GM18502 (cell line): ENCODE measurements at regions not wholly inside any gene's neighbourhood (a gene's known extent, or its start where the extent isn't known, plus 50 kb on each side); places are given as distances from the start of the nearest gene placed in this dataset.
"Not testable (repeated sequence)": the region's sequence is repeated elsewhere in the genome, so short reads cannot be mapped to it uniquely, and the experiment has no call there.

Source experiments
- ATAC-seq: cut with Tn5 transposase; IDR thresholded peaks from one replicate; pipeline ENCODE4 v1.9.1; 2021; ENCODE audit warnings: mild to moderate bottlenecking; ENCODE audit not compliant: unreplicated experiment, poor library complexity

DNA sequence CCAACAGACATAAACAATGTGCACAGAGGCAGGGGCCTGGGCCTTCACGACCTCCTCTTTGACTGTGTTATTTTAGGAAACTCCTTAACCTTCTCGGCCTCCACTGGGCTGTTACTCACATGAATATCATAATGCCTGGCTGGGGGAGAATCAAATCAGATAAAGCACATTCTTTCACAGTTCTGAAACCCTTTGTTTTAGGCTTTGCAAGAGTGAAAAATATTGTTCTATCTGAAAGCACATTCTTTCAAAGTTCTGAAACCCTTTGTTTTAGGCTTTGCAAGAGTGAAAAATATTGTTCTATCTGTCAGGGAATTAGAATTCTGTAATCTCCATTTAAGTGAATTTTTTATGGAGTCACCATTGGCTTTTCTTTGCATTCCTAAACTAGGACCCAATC is 50.7 kb upstream of the SYNDIG1 start:
- ATAC-seq = no peak

DNA sequence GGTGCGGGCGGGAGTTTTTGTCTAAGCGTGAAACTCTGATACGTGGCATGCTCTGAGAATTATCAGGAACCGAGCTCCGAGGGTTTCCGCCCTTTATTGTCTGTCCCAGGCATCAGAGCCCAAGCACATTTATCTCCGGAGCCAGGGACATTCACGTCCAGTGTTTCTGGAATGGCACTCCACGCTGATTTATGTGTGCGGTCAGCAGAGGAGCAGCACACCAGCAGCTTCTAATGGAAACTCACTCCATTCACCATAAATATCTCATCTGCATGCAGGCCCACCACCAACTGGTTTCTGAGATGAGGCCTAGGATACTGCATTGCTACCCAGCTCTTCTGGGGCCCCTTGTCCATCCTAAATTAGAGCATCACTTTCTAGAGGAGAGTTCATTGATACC is 51.9 kb upstream of the SYNDIG1 start:
- ATAC-seq = no peak

DNA sequence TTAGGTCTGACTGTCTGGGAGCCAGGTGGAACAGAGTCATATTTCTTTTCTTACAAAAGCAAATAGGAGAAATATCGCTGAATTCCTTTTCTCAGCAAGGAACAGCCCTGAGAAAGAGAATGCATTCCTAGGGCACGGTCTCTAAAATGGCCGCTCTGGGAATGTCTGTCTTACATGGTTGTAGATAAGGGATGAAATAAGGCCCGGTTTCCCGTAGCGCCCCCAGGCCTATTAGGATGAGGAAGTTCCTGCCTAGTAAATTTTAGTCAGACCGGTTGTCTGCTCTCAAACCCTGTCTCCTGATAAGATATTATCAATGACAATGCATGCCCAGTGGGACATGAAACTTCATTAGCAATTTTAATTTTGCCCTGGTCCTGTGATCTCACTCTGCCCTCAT is 54.0 kb upstream of the SYNDIG1 start:
- not testable (repeated sequence) for ATAC-seq

DNA sequence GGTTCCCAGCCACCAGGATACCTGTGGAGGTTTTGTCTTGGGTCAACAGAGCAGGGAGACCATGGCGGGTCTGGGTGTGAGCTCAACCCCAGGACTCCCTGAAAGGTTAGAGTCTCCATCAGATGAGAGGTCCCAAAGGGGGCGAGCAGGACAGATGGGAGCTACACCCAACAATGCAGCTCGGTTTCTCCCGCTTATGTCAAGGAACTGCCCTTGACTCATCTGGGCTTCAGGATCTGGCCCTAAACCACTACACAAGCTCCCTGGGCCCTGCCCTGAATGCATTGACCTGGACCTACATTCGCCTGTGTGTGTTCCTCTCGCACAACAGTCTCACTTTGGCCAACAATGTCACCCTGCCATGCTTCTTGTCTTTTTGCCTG is 57.6 kb upstream of the SYNDIG1 start:
- ATAC-seq = no peak

DNA sequence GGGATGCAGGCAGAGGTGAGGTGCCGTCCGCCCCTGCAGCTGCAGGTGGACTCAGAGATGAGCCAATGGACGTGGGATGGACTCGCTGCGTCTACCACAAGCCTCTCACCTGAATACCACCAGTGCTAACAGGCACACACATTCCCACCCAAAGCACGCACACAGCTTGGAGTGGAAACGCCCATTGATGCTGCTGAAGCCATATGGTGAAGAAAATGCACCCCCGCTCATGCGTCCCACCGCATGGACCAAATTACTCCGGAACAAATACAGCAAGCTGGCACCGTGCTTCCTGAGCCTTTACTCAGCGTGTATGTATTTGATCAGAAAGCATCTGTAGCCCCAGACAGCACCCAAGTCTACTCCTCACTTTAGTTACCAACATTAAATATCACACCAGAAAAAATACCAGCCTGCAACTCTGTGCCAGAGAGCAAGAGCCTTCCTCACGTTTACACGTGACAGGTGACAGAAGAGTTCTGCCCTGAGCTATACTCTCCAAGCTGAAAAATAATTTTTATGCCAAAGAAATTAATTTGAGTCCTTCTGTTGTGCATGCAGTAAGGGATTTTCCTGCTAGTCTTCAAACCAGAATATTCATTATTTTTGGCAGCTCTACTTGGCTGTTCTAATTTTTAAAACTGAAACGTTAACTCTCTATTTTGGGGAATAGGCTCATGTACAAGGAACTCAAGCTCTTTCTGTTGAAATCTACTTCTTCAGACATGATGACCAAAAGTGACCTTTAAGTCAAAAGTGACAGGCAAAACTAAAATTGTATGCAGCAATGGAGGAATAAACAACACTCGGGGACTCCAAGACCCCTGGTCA is 58.2 kb upstream of the SYNDIG1 start:
- no peak for ATAC-seq

DNA sequence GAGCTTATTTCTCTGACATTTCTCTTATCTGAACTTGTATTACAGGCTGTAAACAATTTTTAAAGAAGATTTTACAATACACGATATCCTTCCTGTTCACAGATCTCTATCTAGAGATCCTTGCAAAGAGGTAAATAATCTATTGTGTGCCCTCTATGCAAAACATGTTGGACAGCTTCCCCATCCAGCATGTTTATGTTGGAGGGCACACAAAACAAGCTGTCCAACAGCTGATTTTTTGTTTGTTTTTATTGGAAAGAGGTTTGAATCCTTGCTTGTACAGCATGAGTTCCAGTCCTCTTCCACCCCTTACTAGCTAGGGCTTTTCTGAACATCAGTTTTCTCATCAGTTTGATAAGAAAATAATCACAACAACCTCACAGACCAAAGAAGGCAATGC is 62.3 kb upstream of the SYNDIG1 start:
- no peak for ATAC-seq

DNA sequence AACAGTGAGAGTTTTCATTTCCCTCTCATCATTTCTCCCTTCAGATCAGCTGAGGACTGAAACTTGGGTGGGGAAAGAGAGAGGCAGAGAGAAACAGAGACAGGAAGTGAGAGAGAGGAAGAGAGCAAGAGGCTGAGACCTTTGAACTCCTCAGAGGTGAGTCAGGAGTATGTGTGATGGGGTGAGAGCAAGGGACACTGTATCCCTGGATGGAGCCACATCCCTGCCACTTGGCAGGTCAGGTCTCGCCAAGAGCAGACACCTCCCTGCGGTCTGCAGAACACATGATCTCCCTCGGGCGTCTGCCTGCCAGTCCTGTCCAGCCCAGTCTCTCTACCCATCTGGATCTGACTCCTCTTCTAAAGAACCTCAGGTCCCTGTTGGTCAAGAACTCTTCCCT is 62.7 kb upstream of the SYNDIG1 start:
- ATAC-seq = no peak

DNA sequence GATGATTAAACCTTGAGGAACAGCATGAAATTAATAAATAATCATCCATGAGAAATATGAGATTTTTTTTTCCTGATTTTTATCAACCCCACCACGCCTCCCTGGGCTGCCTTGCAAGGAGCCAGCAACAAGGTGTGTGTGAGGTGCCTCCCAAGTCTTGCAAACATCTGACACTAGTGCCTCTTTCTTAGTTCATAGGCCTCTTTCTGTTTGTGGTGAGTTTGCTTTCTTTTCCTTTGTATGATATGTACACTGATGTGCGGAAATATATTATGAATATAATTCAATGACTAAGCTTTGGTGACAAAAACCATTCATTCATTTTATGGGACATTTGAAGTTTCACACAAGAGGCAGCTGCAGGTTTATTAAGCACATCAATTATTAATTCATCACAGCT is 63.2 kb upstream of the SYNDIG1 start:
- no peak for ATAC-seq

DNA sequence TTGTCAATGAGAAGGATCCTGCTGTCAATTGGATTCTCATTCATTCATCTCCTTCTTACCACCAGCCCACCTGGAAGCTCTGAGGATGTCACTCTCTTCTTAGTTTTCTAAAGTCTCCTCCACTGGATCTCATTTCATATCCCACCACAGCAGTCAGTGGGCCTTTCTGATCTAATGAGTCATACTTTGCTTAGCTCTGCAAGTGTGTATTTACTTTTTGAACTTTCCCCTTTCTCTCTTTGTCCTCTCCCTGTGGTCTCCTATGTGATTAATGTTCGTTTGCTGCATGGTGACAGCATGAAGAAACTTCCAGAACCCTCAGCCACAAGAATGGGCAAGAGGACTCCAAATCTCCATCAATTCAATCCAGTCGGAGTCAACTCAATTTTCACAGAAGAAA is 63.6 kb upstream of the SYNDIG1 start:
- ATAC-seq = no peak

DNA sequence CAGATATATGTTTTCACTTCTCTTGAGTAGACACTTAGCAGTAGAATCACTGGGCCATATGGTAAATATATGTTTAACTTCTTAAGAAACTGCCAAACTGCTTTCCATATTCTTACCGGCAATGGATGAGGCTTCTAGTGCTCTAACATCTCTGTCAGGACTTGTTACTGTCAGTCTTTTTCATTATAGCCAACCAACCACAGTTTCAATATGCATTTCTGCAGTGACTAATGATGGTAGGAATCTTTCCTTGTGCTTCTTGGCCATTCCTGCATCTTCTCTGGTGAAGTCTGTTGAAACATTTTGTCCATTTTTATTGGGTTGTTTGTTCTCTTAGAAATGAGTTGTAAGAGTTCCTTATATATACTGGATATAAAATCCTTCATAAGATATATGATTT is 66.0 kb upstream of the SYNDIG1 start:
- no peak for ATAC-seq

DNA sequence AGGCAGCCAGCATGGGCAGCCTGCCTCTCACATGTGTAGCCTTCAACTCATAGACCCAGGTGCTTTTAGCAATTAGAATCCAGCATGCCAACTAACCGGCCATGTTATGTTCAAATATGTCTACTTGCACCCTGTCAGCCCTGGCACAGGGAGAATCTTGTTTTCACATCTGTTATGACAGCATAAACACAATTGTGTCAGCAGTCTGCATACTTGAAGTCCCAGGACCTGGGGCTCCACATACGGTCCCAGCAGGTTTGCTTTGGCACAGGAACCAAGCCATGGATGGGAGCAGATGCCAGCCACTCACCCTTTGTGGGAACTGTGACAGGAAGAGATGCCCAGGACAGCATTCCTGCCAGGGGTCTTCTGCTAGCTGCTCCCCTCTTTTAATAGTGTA is 67.2 kb upstream of the SYNDIG1 start:
- no peak for ATAC-seq

DNA sequence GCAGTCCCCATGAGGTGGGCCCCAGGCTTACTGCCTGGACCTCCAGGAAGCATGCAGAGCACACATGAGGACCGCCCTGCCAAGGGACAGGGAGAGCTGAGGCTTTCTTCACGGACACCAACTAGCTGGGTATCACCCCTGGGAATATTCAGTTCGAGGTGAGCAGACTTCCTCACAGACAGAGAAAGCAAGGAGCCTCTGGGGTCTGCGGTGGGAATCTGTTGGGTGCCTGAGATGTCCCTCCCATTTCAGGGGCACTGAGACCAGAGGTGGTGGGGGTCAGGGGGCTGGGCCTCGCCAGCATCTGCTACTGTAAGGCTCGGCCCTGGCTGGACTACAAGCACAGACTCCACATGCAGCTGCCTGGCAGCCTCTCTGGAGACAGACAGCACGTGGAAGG is 74.3 kb upstream of the SYNDIG1 start:
- ATAC-seq = no peak

DNA sequence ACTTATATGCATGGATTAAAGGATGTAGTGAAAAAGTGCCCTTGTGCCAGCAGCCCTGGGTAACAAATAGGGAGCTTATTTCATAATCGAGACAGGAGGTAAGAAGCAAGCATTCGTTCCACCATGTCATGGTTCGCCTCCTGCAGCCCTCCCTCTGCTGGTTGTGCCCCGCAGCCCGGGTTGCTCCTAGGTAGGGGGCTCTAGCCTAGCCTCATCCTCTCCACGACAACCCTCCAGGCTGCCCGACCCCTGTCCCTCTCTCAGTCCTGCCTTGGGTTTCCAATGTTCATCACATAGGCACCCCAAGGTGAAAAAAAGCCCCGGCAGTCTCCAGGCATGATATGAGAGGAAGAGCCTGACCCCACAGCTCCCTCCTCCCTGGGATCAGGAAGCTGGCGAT is 75.5 kb upstream of the SYNDIG1 start:
- ATAC-seq = no peak

DNA sequence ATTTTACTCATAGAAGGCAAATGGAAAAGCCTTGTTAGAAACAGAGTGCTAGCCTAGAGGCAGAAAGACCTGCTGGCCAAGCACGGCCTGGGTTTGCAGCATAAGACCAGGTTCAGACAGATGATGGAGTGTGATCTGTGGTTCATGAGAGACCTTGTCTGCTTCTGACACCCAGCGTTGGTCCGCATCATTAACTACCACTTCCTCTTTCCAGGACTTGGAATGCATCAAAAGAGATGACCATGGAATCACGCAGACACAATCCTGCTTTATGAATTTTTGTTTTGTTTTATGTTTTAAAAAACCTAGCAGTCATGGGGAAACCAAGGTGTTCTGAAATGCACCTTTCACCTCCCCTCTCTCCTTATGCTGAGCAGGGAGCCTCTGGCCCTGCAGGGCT is 76.8 kb upstream of the SYNDIG1 start:
- no peak for ATAC-seq

DNA sequence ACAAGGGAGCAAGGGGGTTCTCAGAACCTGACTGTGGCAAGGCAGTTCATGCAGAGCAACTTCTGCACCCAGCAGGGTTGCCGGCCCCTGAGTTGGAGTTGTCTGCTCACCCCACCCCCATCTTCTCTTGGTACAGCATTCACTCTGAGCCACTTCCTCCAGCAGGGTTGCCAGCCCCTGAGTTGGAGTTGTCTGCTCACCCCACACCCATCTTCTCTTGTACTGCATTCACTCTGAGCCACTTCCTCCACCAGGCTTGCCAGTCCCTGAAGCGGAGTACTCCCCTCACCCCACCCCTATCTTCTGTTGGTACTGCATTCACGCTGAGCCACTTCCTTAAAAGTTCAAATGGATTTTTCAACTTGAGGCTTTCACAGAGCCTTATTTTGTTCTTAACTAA is 79.7 kb upstream of the SYNDIG1 start:
- no peak for ATAC-seq

DNA sequence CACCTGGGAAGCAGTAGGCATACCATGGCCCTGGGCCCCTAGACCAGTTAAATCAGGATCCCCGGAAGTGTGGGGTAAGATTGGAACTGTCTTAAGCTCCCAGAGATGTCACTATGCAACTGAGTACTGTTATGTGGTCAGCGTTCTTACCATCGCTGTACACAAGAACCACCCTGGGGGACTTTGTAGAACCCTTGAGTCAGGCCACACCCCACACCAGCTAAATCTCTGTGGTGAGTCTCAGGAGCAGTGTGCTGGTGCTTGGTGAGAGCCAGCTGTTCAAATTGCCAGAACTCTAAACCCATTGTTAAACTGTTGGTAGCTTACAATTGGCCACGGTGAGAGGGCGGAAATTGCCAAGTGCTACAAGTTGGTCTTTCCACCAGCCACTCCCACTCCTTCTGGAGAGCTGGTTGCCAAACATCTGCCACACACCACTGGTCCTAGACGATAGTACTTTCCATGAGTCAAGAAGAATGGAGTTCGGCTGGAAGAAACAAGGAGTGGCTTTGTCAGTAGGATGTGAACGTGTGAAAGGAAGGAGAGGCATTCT is 80.5 kb upstream of the SYNDIG1 start:
- no peak for ATAC-seq

DNA sequence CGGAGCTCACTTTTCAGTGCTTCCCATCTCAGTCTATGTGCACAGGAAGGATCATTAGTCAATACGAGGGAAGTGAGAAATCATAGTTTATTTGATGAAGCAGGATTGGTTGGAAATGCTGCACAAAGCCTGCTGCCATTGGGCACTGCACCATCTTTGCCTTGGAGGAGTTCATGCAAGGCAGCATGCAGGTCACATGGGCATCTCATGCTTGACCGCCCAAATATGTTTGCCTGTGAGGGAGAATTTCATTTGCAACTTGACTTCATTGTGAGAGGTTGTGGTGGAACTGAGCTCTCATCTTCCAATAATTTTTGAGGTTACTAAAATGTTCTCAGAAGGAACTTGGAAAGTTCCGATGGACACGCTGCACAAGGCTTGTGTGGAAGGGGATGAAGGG is 83.9 kb upstream of the SYNDIG1 start:
- no peak for ATAC-seq

DNA sequence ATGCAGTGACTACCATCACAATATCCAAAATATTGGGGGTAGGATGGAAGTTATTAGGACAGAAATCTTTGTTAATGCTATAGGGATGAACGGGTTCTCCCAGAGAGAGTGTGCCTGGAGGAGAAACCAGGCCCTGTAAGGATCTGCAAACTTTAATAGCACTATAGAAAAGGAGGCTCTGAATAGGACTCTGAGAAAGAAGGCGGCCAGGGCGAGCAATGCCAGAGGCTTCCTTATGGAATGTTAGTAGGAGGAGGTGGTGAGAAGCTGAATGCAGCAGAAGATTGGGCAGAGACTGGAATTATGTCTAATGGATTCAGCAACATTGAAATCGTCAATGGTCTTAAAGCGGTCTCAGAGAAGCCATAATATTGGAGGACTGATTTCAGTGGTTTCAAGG is 84.6 kb upstream of the SYNDIG1 start:
- ATAC-seq = no peak

DNA sequence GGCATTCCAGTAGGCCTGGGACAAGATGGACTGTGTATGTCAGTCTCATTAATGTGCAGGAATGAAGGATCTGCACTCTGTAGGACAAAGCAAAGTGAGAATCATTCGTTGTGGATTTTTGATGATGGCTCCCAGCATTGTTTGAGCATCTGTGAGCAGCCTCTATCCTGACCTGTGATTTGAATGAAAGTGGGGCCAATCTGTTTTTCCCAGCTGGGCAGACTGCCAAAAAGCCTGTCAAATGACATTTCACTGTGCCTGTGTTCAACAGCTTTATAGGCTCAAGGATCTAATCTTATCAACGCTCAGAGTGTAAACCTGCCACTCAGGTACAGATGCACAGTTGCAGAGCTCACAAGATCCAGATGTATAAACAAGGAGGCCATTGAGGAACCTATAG is 86.7 kb upstream of the SYNDIG1 start:
- no peak for ATAC-seq

DNA sequence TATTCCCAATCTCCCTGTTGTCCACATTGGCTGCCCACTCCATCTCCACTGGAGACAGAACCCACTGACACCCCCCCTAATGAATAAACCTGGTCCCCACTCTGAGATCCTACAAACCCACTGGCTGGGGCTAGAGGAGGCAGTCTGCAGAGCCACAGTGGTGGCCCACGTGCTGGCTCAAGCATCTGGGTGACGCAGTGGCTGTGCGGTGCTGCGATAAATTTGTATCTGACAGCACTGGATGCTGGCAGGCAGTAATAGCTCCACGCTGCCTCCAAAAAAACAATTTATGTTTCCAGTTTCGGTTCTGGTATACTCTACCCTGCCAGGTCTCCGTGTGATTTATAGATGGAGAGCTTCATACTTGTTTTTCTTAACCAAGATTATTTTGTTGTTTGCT is 87.1 kb upstream of the SYNDIG1 start:
- ATAC-seq = no peak

DNA sequence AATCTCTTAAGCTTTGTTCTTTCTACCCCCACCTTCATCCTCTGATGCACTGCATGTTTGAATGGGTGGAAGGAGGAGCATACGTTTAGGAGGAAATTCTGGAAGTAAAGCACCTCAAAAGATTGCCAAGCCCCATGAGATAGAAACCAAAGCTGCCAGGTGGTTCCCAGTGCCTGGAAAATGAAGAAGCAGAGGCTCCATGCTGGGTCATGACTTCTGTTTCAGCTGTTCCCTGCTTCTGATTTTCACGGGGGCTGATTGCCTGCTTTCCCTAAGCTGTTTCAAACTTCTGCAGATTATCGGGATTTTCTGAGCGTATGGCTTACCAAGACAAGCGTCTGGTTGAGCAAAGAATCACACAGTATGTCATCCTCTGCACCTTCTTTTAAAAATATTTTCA is 87.5 kb upstream of the SYNDIG1 start:
- ATAC-seq = no peak

DNA sequence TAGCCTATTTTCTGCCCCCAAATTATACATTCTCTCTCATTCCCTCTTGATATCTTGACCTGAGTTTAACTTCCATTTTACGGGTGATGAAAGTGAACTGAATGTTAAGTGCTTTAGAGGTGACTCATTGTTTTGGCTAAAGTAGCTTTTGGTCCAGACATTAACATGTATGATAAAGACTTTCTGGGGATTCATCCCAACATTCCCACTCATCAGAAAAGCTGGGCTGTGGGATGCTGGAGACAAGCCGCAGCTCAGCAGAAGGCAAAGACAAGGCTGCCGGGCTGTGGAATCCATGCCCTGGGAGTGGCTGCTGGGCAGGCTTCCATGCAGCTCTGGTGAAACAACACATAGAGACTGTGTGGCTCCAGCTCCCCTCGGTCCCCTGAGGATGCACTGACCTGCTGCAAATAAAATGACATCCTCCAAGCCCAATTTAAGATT is 89.9 kb upstream of the SYNDIG1 start:
- no peak for ATAC-seq
